HG03565 (cell line): ENCODE measurements at regions not wholly inside any gene's neighbourhood (a gene's known extent, or its start where the extent isn't known, plus 50 kb on each side); places are given as distances from the start of the nearest gene placed in this dataset.

Source experiments
- ATAC-seq: cut with Tn5 transposase; IDR thresholded peaks from one replicate; pipeline ENCODE4 v1.9.1; 2021; ENCODE audit warnings: mild to moderate bottlenecking, moderate library complexity; ENCODE audit not compliant: unreplicated experiment

DNA sequence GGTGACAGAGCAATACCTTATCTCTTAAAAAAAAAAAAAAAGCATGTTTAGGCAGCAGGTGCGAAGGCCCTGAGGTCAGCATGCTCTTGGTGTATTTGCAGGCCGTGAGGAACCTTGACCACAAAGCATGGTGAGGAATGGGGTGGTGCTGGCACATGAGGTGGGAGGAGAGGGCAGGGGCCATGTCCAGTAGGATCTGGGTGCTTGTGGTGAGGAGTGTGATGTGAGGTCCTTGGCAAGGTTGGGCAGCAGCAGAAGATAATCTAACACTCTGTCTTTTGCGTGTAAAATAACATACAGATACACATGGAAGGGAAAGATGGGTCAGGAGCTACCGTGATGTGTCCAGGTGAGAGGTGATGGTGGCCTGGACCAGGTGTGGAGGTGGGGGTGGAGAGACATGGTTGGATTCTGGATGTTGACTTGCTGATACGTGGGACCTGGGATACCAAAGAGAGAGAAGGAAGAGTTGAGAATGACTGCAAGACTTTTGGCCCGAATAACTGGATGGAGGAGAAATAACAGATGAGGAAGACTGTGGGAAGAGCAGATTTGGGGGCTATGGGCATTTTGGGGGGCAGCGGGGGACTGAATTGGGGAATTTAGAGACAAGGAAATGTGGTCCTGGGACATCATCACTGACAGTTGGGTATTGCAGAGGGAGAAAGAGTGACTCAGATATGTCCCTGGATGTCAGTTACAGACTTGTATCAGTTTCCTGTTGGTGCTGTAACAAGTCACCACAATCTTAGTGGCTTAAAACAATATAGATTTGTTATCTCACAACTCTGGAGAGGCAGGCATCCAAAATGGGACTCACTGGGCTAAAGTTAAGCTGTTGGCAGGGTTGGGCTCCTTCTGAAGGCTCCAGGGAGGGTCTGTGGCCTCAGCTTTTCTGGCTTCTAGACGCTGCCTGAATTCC is 274.9 kb downstream of the HAPSTR1 start:
- ATAC-seq: no peak

DNA sequence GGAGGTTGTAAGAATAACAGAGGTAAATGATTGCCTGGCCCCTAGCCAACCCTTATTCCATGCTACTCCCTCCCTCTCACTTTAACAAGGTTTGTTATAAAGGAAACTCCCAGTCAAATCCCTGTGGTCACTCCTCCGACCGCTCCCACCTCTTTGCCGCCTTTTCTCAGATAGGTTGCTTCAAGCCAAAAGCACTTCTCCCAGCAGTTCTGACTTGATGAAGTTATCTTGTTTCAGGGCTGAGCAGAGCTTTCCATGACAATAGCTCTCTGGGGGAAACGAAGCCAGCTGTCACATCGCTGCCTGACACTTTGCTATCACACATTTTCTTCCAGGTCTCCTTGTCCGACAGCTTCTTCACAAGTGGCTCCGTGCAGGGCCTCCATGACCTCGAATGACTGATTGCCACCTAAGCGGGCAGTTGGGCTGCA is 278.6 kb downstream of the HAPSTR1 start:
- ATAC-seq: no peak

DNA sequence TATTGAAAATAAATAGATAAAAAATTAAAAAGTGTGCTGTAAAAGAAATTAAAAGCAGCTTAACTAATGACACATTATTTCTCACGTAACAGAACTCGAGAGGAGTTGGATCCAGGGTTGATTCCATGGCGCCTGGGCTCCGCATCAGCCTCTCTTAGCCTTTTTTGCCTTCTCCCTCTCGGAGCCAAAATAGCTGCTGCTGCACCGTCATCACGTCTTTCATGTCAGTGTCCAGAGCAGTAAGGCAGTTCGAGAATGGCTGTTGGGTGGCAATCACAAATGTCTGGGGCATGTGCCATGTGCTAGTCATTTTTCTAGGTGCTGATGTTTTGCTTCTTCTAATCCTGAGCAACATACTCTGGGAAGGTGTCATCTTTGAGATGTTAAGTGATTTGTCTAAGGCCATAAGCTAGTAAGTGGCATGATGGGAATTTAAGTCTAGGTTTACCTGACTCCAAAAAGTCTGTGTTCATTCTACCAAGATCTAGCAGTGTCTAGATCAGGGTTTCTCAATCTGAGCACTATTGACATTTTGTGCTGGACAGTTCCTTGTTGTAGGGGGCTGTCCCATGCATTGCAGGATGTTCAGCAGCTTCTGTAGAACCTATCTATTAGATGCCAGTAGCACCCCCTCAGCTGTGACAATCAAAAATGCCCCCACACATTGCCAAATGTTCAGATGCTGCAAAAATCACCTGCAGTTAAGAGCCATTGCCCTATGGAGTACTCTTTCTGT is 280.4 kb downstream of the HAPSTR1 start:
- no peak for ATAC-seq

DNA sequence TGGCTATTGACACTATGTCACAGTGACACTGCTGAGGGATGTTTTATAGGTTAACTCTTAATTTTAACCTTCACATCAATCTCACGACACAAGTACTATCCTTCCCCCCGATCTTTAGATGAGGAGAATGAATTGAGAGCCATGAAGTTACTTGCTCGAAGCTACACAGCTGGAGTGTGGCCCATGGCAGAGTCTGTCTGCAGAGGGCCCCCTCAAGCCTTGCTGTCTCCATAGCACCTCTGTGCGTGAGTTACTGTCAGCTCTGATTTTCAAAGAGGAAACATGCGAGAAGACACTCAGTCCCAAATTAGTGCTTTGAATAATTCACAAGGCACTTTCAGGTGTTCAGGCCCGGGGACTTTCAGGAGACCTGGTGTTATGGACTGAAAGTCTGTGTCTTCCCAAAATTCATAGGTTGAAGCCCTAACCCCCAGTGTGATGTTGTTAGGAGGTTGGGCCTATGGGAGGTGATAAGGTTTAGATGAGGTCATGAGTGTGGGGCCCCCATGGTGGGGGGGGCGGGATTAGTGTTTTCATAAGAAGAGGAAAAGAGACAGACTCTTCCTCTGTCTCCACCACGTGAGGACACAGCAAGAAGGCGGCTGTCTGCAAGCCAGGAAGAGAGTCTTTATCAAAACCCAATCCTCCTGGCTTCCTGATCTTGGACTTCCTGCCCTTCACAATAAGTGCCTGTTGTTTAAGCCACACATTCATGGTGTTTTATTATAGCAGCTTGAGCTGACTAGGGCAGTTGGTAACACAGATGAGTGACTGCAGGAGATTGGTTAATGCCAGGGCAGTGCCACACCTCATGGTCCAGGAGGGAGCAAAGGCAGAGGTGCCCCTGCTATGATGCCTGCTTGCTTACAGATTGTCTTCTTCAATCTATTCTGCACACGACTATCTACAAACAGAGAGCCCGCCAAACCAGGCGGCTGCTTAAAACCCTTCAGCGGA is 281.8 kb downstream of the HAPSTR1 start:
- no peak for ATAC-seq

DNA sequence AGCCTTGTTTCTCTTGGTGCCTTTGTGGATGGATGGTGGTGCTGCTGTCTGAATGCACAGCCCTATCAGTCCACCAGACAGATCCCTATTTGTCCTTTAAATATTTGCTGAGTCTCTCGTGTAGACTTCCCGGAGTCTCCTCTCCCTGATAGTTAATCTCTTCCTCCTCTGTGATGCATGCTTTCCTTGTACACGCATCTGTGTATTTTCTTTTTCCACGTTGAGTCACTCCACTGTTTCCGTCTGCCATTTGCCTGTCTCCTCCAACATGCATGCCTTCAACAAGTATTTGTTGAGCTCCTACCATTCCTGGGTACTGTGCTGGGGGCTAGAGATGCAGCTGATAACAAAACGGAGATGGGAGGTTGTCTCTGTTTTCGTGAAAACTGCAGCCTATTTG is 282.6 kb downstream of the HAPSTR1 start:
- no peak for ATAC-seq

DNA sequence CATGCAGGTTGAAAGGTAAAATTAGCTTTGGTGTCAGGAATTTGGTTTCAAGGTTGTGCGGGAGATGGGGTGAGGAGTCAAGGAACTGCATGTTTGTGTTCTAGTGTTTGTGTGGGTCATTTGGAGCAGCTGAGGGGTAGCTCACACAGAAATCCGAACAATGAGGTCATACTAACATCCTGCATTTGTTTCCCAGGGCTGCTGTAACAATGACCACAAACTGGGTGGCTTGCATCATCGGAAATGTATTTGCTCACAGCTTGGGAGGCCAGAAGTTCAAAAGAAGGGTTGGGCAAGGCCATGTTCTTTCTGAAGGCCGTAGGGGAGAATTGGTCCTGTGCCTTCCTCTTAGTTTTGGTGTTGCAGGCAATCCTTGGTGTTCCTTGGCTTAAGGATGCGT is 287.4 kb downstream of the HAPSTR1 start:
- ATAC-seq: no peak

DNA sequence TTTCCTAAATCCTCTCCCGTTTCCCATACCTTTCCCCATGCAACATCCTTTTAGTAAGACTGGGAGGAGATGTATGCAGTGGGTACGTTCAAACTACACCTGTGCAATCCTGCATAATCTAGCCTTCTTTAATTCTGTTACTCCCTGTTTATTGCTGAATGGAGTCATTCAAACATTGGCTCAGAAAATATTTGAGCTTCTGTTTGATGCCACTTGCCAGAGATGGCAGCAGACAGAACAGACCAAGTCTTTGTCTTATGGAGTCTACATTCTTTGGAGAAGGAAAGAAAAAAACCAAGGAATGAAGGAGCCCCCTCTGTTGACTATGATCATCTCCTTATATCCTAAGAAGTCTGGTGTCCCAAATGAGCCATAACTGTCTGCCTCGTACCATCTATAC is 288.8 kb downstream of the HAPSTR1 start:
- ATAC-seq: no peak

DNA sequence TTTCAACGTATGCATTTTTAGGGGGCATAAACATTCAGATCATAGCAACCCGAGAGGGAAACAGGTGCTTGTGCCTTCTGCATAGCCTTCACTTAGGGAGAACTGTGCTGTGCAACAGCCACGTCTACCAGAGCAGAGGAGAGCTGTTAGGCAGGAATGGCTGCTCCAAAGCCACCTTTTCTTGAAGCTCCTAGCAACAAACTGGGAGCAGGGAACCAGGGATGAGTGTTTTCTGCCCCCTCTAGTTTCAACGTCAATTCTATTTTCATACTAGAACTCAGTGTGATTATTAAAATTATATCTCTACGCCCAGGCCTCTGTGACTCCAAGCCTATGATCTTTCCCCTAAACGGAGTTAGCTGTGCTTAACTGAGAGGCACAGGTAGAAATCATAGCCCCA is 290.0 kb downstream of the HAPSTR1 start:
- ATAC-seq: no peak

DNA sequence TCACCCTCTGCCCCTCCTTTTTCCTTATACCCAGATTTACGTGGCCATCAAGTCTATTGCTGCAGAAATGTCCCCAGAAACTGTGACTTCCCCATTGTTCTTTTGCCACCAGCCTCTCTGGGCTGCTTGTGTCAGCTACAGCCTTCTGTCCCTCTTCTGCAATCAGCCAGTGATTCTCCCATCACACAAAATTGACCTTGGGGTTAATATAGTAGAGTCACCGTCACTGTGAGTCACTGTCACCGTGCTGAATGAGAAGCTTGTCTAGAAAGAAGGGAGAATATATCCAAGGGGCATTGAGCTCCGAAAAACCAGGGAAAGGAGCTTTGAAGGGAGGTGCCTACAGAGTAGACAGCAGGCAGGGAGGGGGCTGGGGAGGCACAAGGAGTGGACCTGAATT is 290.5 kb downstream of the HAPSTR1 start:
- no peak for ATAC-seq

DNA sequence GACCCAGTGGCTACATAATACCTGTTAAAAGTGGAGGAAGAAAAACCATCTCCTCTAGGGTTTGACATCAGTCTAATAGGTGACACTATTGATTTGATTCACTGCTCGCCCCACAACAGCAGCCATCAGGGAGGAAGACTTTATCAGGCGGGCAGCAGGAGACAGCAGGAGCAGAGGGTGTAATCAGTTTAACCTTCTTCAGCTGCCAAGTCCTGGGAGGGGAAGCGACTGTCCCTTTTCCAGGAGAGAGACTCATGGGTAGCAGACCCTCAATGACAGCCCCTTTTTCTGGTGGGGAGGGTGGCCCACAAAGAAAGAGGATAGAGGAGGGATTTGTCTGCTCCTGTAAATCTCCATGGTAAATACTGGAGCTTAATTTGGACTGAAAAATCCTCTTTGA is 291.8 kb downstream of the HAPSTR1 start:
- no peak for ATAC-seq

DNA sequence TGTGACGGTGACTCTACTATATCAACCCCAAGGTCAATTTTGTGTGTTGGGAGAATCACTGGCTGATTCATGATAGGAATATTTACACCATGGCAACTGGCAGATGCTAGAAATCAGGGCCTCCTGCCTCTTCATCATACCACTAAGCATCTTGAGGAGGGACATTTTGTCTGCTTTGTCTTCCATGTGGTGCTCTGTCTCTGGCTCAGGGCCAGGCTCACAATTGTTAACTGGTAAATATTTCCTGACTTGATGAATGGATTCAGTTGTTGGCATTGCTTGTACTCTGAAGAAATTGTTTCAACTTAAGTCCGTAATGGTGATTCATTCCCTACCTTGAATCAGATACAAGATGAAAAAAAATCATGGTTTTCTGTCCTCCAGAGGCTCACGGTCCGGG is 292.7 kb downstream of the HAPSTR1 start:
- ATAC-seq: no peak

DNA sequence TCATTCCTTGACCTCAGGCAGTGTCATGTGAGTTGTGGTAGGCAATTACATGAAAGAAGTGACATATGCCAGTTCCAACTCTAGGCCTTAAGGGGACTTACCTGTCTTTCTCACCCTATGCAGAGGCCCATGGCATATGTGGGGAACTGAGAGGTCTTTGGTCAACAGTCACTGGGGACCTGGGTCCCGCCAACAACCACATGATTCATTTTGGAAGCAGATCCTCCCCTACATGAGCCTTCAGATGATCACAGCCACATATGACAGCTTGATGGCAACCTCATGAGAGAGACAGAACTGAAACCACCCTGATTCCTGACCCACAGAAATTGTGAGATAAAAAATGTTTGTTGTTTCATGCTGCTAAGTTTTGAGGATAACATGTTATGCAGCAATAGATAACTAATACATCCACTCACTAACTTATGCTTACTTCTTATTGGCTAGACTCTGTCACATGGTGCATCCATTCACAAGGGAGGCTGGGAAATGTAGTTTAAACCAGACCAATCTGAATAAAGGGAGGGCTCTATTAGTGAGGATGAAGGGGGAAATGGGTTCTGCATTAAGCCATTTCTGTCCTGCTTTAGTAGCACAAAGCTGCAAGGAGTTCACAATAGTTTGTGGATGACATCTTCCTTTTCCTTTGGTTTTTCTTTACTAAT is 298.2 kb downstream of the HAPSTR1 start:
- ATAC-seq: no peak

DNA sequence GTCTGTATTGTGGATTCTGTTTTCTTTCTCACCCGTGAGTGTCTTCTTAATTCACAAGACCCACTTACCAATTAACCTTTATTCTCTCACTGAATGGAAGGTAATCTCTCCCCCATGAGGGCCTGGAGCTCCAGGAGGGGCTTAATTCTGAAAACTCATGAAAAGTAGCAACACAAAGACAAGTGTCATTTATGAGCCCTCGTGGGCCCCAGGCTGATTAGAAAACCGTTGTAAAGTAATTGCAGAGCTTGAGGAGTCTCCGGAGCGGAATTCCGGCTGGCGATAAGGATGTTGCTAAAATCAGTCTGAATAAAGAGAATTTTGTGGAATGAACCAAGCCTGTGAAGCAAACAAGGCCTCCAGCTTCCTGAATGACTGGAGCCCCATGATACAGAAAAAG is 301.5 kb downstream of the HAPSTR1 start:
- ATAC-seq: no peak

DNA sequence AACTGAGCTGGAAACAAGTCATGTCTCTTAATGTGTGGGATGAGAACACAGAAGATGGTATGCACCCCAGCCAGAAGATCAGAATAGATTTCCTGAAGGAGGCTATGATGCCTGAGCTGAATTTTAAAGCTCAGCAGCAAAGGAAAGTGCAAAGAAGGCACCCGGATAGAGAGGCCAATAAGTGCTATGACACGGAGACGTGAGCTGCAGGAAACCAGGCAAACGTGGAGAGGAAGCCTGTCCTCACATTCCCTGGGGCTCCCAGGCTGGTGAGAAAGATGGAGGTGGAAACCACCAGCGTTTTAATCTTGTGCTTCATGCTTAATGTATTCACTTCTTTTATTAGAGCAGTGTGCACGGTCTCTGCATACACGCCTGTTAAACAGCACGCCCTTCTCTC is 302.1 kb downstream of the HAPSTR1 start:
- no peak for ATAC-seq

DNA sequence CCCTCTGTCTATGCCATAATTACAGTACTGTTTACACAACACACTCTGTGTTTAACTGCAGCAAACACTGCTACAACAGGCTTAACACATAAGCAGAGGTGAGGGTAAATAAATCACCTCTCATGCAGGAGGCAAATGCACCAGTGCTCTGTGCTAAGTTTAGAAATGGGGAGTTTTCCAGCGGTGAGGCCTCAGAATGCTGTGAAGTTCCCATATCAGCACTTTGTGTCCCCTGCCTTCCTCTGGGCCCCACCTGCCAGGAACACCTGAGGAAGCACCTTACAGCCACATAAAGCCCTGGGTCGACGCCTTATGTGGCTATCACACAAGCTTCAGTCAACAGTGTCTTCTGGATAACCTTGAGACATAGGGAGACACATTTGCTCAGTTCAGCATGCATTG is 304.5 kb downstream of the HAPSTR1 start:
- no peak for ATAC-seq

DNA sequence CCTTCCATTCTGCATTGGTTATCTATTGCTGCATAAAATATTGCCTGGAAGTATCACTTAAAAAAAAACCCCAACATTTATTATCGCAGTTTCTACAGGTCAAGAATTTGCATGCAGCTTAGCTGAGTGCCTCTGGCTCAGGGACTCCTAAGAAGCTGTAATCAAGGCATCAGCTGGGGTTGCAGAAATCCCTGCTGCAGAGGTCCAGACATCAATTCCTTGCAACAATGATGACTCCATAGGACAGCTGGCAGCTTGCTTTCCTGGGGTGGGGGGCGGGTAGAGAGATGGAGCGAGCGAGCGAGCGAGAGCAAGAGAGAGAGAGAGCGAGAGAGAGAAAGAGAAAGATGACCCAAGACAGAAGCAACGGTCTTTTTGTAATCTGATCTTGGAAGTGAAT is 308.1 kb downstream of the HAPSTR1 start:
- ATAC-seq: no peak

DNA sequence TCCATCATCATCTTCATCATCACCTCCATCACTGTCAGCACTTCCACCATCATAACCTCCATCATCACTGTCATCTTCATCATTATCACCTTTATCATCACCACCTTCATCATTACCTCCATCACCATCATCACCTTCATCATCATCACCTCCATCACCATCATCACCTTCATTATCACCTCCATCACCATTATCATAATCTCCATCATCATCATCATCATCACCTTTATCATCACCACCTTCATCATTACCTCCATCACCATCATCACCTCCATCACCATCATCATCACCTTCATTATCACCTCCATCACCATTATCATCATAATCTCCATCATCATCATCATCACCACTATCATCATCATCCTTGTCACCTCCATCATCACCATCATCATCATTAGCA is 309.7 kb downstream of the HAPSTR1 start:
- no peak for ATAC-seq

DNA sequence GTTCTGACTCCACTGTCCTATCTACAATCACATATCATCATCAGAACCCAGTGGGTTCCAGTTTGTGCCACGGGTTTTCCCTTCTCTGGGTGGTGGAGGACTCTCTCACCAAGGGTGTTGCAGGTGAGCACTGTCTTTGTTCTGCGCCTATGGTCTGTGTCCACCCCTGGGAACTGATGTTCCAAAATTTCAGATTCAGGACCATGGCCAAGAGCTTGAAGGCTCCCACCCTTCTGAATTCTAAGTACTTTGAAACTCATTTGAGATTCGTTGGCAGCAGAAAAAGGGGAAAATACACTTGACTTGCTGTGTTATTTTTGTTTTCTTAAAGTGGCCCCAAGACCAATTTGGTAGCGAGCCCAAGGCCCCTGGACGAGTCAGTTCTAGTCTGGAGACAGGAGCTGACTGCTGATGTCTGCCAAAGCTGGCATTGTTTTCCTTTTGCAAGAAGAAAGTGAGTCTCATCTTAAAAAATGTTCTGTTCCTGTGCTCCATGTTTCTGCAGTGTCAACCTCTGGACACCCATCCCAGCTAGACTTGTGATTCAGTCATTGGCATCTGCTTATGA is 310.9 kb downstream of the HAPSTR1 start:
- no peak for ATAC-seq

DNA sequence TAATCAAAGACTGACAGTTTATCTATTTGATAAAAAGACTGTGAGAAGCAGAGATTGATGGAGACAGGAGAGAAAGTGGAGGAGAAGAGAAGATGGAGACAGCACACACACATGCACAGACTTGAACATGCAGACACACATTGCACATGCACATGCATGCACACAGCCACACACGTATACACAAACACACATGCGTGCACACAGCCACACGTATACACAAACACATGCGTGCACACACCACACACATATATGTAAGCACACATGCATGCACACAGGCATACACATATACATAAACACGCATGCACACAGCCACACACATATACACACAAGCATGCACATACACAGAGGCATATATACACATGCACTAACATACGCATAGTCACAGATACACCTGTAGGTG is 313.4 kb downstream of the HAPSTR1 start:
- ATAC-seq: no peak

DNA sequence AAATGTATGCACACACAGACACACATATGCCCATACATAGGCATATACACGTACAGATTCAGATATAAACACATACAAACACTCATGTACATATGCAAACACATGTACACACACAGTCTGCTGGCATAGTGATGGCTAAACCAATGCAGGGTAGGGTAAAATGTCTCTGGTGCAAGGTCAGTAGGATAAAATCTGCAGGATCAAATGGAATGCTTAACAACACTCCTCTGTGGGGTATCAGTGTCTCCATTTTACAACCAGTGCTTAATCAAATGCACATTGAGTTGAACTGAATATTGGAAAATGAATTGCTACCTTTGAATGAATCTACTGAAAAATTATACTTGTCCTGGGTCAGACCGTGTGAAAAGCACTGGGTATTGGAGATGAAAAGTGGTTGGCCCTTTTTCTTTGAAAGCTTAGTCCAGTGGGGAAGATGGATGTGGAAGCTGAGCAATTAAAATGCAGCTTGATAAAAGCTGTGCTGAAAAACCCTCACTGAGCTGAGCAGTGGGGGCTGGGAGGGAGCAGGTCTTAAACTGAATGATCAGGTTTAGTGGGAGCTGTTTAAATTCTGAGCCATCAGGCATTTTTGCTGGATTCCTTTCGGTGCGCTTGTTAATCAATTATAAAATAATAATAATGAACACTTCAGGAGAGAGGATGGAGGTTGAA is 314.7 kb downstream of the HAPSTR1 start:
- no peak for ATAC-seq
